GM10266 (cell line): ENCODE measurements at regions not wholly inside any gene's neighbourhood (a gene's known extent, or its start where the extent isn't known, plus 50 kb on each side); places are given as distances from the start of the nearest gene placed in this dataset.
"Not testable (repeated sequence)": the region's sequence is repeated elsewhere in the genome, so short reads cannot be mapped to it uniquely, and the experiment has no call there.

Experiments used
- DNase-seq: peaks from one replicate; pipeline ENCODE4 v3.0.0; 2012; ENCODE audit errors: extremely low spot score
- CTCF ChIP-seq: IDR thresholded peaks from 2 replicates; pipeline ENCODE4 v1.5.1; 2012; ENCODE audit warnings: mild to moderate bottlenecking, low read depth; ENCODE audit not compliant: control insufficient read depth, insufficient read depth; ENCODE audit errors: missing control alignments

- TF ChIP-seq CTCF, result no peak
- no peak for DNase-seq
Measured at GRCh38 chr15:29994284-29994683, 88.5 kb upstream of the GOLGA8J start.

GRCh38 chr15:29990954-29991353, 91.8 kb upstream of the GOLGA8J start:
- no peak for TF ChIP-seq CTCF

GRCh38 chr15:29990035-29990434, 92.7 kb upstream of the GOLGA8J start:
- DNase-seq, result no peak
- no peak for TF ChIP-seq CTCF

More at GRCh38 chr15:29990954-29991353, 91.8 kb upstream of the GOLGA8J start:
- no peak for DNase-seq

- no peak for TF ChIP-seq CTCF
- DNase-seq, result no peak
Measured at GRCh38 chr15:29988701-29989100, 94.1 kb upstream of the GOLGA8J start.

GRCh38 chr15:29986946-29987345, 95.8 kb upstream of the GOLGA8J start:
- no peak for TF ChIP-seq CTCF
- no peak for DNase-seq

GRCh38 chr15:29978411-29979382, 104.1 kb upstream of the GOLGA8J start:
- no peak for DNase-seq
- no peak for TF ChIP-seq CTCF

- DNase-seq, result not testable (repeated sequence)
Measured at GRCh38 chr15:29974056-29974455, 108.7 kb upstream of the GOLGA8J start.

- TF ChIP-seq CTCF, result no peak
- no peak for DNase-seq
Measured at GRCh38 chr15:29972051-29972450, 110.7 kb upstream of the GOLGA8J start.
